ENCODE measurements at regions not wholly inside any gene's neighbourhood (a gene's known extent, or its start where the extent isn't known, plus 50 kb on each side); places are given as distances from the start of the nearest gene placed in this dataset.

GRCh38 chr3:80836395-80836794 lies 925.0 kb downstream of the GBE1 start:
- TF ChIP-seq CBX8 (IDR thresholded peaks at IDR 0.05): no peak
- TF ChIP-seq CTCF (IDR thresholded peaks at IDR 0.05): no peak
- no peak for TF ChIP-seq EP300 (IDR thresholded peaks at IDR 0.05)
- TF ChIP-seq POLR2A (IDR thresholded peaks at IDR 0.05; ENCODE audit: low read length): no peak
- TF ChIP-seq RCOR1 (IDR thresholded peaks at IDR 0.05; ENCODE audit: low read depth, low read length): no peak
- no peak for TF ChIP-seq SMC3 (IDR thresholded peaks at IDR 0.05)
- no peak for TF ChIP-seq MAX (IDR thresholded peaks at IDR 0.05)
- no peak for TF ChIP-seq HOXB13 (CRISPR knock-in tag; IDR thresholded peaks at IDR 0.05; ENCODE audit: low read depth)
- no peak for TF ChIP-seq NFE2L2 (conservative IDR thresholded peaks at IDR 0.05; ENCODE audit: low read length)
- TF ChIP-seq REST (IDR thresholded peaks at IDR 0.05): no peak
- TF ChIP-seq PHF8 (IDR thresholded peaks at IDR 0.05; ENCODE audit: borderline replicate concordance, low read depth): no peak
- TF ChIP-seq JUN (IDR thresholded peaks at IDR 0.05): no peak
- no peak for TF ChIP-seq MAZ (IDR thresholded peaks at IDR 0.05; ENCODE audit: borderline replicate concordance, low read depth, low read length)
- TF ChIP-seq TFCP2L1 (CRISPR knock-in tag; IDR thresholded peaks at IDR 0.05): no peak

All from A549 (cell line).